A549 (cell line): ENCODE measurements at regions not wholly inside any gene's neighbourhood (a gene's known extent, or its start where the extent isn't known, plus 50 kb on each side); places are given as distances from the start of the nearest gene placed in this dataset.

Source experiments
- HOXA7 ChIP-seq: fragments of 250-450 bp; sonication (Bioruptor Pico); IDR thresholded peaks from 2 replicates; pipeline ENCODE4 v1.5.0; 2020; ENCODE audit warnings: mild to moderate bottlenecking, moderate library complexity
- POLR2A ChIP-seq: IDR thresholded peaks from 2 replicates; pipeline ENCODE4 v1.6.1; 2012; ENCODE audit warnings: mild to moderate bottlenecking, low read length
- TF ChIP-seq, protein P1 (sequence below): fragments of 450-650 bp; IDR thresholded peaks from 2 replicates; pipeline ENCODE4 v1.6.1; 2014; ENCODE audit warnings: antibody characterized with exemption

DNA sequence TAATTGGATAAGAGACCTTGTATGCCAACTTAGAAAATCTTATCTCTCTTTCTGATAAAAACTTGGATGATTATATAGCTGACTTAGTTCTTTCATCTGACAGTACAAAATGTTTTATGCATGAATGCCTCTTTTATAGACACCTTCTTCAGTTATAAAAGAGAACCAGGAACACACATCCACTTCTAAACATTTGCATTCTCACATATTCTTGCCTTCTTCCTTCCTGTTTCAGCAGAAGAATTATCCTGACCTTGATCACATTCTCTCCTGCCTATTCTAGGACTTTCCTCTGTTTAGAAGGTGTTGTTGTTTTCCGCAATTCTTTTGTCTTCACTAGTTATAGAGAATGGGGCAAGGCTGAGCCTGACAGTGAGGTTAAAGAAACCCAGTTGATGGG is 80.9 kb downstream of the LARP7 start:
- TF ChIP-seq HOXA7 (CRISPR knock-in tag) (no peak), POLR2A (no peak)
- TF ChIP-seq, protein P1, sequence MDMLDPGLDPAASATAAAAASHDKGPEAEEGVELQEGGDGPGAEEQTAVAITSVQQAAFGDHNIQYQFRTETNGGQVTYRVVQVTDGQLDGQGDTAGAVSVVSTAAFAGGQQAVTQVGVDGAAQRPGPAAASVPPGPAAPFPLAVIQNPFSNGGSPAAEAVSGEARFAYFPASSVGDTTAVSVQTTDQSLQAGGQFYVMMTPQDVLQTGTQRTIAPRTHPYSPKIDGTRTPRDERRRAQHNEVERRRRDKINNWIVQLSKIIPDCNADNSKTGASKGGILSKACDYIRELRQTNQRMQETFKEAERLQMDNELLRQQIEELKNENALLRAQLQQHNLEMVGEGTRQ, result no peak
